ENCODE measurements at regions not wholly inside any gene's neighbourhood (a gene's known extent, or its start where the extent isn't known, plus 50 kb on each side); places are given as distances from the start of the nearest gene placed in this dataset.

- no peaks in the 10 kb centered on the region for H4K20me1 ChIP-seq (ENCODE audit: insufficient read depth)
- H3K27ac ChIP-seq (ENCODE audit: low read depth, low read length), result no peak overlapping the region
- no peak overlapping the region for H3K4me3 ChIP-seq (replicated peaks in 1 of 2; ENCODE audit: low read depth in 1 of 2, low read length in 2 of 2)
- H3K9me3 ChIP-seq (ENCODE audit: control insufficient read depth in 1 of 2, insufficient read depth in 1 of 2, low read depth in 1 of 2, low read length in 2 of 2), result no peaks in the 10 kb centered on the region
- no peaks in the 10 kb centered on the region for H3K27me3 ChIP-seq (ENCODE audit: insufficient read depth, low read length)
- H3K4me1 ChIP-seq (ENCODE audit: control insufficient read depth in 1 of 2, insufficient read depth in 2 of 2, low read length in 2 of 2), result no peaks in the 10 kb centered on the region
- H3K4me2 ChIP-seq (ENCODE audit: low read length), result no peak overlapping the region
- H3K36me3 ChIP-seq (ENCODE audit: control insufficient read depth in 1 of 2, insufficient read depth in 2 of 2, low read length in 2 of 2), result no peaks in the 10 kb centered on the region
- RAD21 ChIA-PET (ENCODE audit: low non-redundant PET in 1 of 2, low total read pairs in 2 of 2, uncharacterized antibody in 2 of 2, unreplicated experiment in 2 of 2), result no interaction called here
- no peak for DNase-seq (ENCODE audit: low read depth, low spot score)
- POLR2A ChIA-PET, result no interaction called here
- H3K79me2 ChIP-seq (ENCODE audit: insufficient read depth, low read length), result no peaks in the 10 kb centered on the region
- TF ChIP-seq CTCF (IDR thresholded peaks at IDR 0.05 in 2 of 3, conservative IDR thresholded peaks at IDR 0.05 in 1 of 3; ENCODE audit: borderline replicate concordance in 1 of 3, insufficient read depth in 1 of 3, low read depth in 2 of 3, low read length in 2 of 3) (no peak), JUND (IDR thresholded peaks at IDR 0.05) (no peak), SP1 (IDR thresholded peaks at IDR 0.05; ENCODE audit: low read depth) (no peak), ATF3 (IDR thresholded peaks at IDR 0.05) (no peak), TCF7L2 (IDR thresholded peaks at IDR 0.05; ENCODE audit: borderline replicate concordance, extremely low read depth, insufficient read depth, insufficient read length) (no peak), YY1 (IDR thresholded peaks at IDR 0.05; ENCODE audit: extremely low read depth, insufficient replicate concordance, low read depth, low read length) (no peak), MAX (IDR thresholded peaks at IDR 0.05) (no peak), ZNF274 (IDR thresholded peaks at IDR 0.05; ENCODE audit: low read depth, low read length) (no peak), EGR1 (IDR thresholded peaks at IDR 0.05; ENCODE audit: low read depth) (no peak), ZFX (IDR thresholded peaks at IDR 0.05) (no peak), SRF (IDR thresholded peaks at IDR 0.05; ENCODE audit: low read depth) (no peak), POLR2AphosphoS5 (IDR thresholded peaks at IDR 0.05; ENCODE audit: low read depth, low read length) (no peak), REST (IDR thresholded peaks at IDR 0.05; ENCODE audit: low read depth) (no peak), ELF1 (IDR thresholded peaks at IDR 0.05; ENCODE audit: borderline replicate concordance, low read depth) (no peak), SIN3A (IDR thresholded peaks at IDR 0.05; ENCODE audit: low read depth) (no peak), FOSL1 (IDR thresholded peaks at IDR 0.05; ENCODE audit: low read depth) (no peak)
- CTCF ChIA-PET, result no interaction called here
- no peak overlapping the region for H3K9ac ChIP-seq (ENCODE audit: low read length)
- BruUV-seq (replicated peaks), result no TSS peak
- ATAC-seq, result no peak
- no peaks in the 10 kb centered on the region for H3K9me2 ChIP-seq (ENCODE audit: insufficient read depth)
- intact Hi-C loops (cut with micrococcal nuclease), result no loop called here
- no peak overlapping the region for H2AFZ ChIP-seq (ENCODE audit: low read depth, low read length, poor library complexity, severe bottlenecking)
Measured at GRCh38 chr13:80263745-80264513, 77.0 kb downstream of the SPRY2 start.
